ENCODE measurements at regions not wholly inside any gene's neighbourhood (a gene's known extent, or its start where the extent isn't known, plus 50 kb on each side); places are given as distances from the start of the nearest gene placed in this dataset.

- intact Hi-C loops (cut with micrococcal nuclease) = no loop called here
Observed at GRCh38 chr9:31103836-31104235, 1280.6 kb upstream of the ACO1 start.

- intact Hi-C loops (cut with micrococcal nuclease) = no loop called here
Observed at GRCh38 chr9:31104249-31104648, 1280.2 kb upstream of the ACO1 start.

GRCh38 chr9:31112491-31112890 lies 1272.0 kb upstream of the ACO1 start:
- intact Hi-C loops (cut with micrococcal nuclease) = loop anchor here (10.0 kb wide), 1 partner anchor 1242 kb away; no protein-coding TSS in a partner anchor

- intact Hi-C loops (cut with micrococcal nuclease) = loop anchor here (10.0 kb wide), 1 partner anchor 1240 kb away; no protein-coding TSS in a partner anchor
Observed at GRCh38 chr9:31114346-31114745, 1270.1 kb upstream of the ACO1 start.

- intact Hi-C loops (cut with micrococcal nuclease) = loop anchor here (2.0 to 10.0 kb wide), 4 partner anchors 425 to 1235 kb away; no protein-coding TSS in a partner anchor
Observed at GRCh38 chr9:31119890-31120454, 1264.5 kb upstream of the ACO1 start.

- intact Hi-C loops (cut with micrococcal nuclease) = loop anchor here (5.0 to 10.0 kb wide), 2 partner anchors 420 to 943 kb away; no protein-coding TSS in a partner anchor
Observed at GRCh38 chr9:31124389-31124788, 1260.1 kb upstream of the ACO1 start.

- intact Hi-C loops (cut with micrococcal nuclease) = no loop called here
Observed at GRCh38 chr9:31135567-31135966, 1248.9 kb upstream of the ACO1 start.

- intact Hi-C loops (cut with micrococcal nuclease) = no loop called here
Observed at GRCh38 chr9:31136524-31136923, 1247.9 kb upstream of the ACO1 start.

GRCh38 chr9:31137176-31138160 lies 1247.0 kb upstream of the ACO1 start:
- intact Hi-C loops (cut with micrococcal nuclease) = no loop called here

GRCh38 chr9:31140316-31140715 lies 1244.1 kb upstream of the ACO1 start:
- intact Hi-C loops (cut with micrococcal nuclease) = no loop called here

GRCh38 chr9:31142456-31142855 lies 1242.0 kb upstream of the ACO1 start:
- intact Hi-C loops (cut with micrococcal nuclease) = no loop called here

- intact Hi-C loops (cut with micrococcal nuclease) = no loop called here
Observed at GRCh38 chr9:31144614-31145013, 1239.8 kb upstream of the ACO1 start.

GRCh38 chr9:31146485-31147166 lies 1237.8 kb upstream of the ACO1 start:
- intact Hi-C loops (cut with micrococcal nuclease) = no loop called here

GRCh38 chr9:31153250-31153840 lies 1231.1 kb upstream of the ACO1 start:
- intact Hi-C loops (cut with micrococcal nuclease) = no loop called here

GRCh38 chr9:31166516-31166915 lies 1217.9 kb upstream of the ACO1 start:
- intact Hi-C loops (cut with micrococcal nuclease) = no loop called here

GRCh38 chr9:31168161-31168560 lies 1216.3 kb upstream of the ACO1 start:
- intact Hi-C loops (cut with micrococcal nuclease) = no loop called here

GRCh38 chr9:31174681-31175080 lies 1209.8 kb upstream of the ACO1 start:
- intact Hi-C loops (cut with micrococcal nuclease) = no loop called here

- intact Hi-C loops (cut with micrococcal nuclease) = no loop called here
Observed at GRCh38 chr9:31183866-31184265, 1200.6 kb upstream of the ACO1 start.

GRCh38 chr9:31185831-31186230 lies 1198.6 kb upstream of the ACO1 start:
- intact Hi-C loops (cut with micrococcal nuclease) = no loop called here

- intact Hi-C loops (cut with micrococcal nuclease) = no loop called here
Observed at GRCh38 chr9:31188496-31188895, 1195.9 kb upstream of the ACO1 start.

- intact Hi-C loops (cut with micrococcal nuclease) = loop anchor here (10.0 kb wide), 1 partner anchor 54 kb away; no protein-coding TSS in a partner anchor
Observed at GRCh38 chr9:31210978-31211570, 1173.4 kb upstream of the ACO1 start.

Data from T-helper 2 cell treated with Interferon-gamma antibody and Interleukin-4, amounts not matched to agents 100 ng/mL and 5 ng/mL, for 36 hours (primary cell).